Urothelium cell line (cell line): ENCODE measurements at regions not wholly inside any gene's neighbourhood (a gene's known extent, or its start where the extent isn't known, plus 50 kb on each side); places are given as distances from the start of the nearest gene placed in this dataset.

Experiments used
- DNase-seq: peaks from one replicate; pipeline ENCODE4 v3.0.0; 2011; ENCODE audit warnings: low spot score, mixed read lengths
- FAIRE-seq: peaks from 2 replicates; lab custom pipeline; 2011; peaks lifted over from hg19 to GRCh38; lab: Jason Lieb, UNC

GRCh38 chr14:104383088-104383995 is 196.2 kb upstream of the C14orf180 start:
- no peak for DNase-seq
- no peak for FAIRE-seq

- DNase-seq (no peak), FAIRE-seq (no peak)
These were observed 195.4 kb upstream of the C14orf180 start for GRCh38 chr14:104383996-104384775.

GRCh38 chr14:104384776-104385071 is 194.8 kb upstream of the C14orf180 start:
- FAIRE-seq (no peak), DNase-seq (no peak)

GRCh38 chr14:104385111-104385510 is 194.5 kb upstream of the C14orf180 start:
- no peak for FAIRE-seq
- DNase-seq: no peak

GRCh38 chr14:104385531-104386101 is 193.9 kb upstream of the C14orf180 start:
- FAIRE-seq (no peak), DNase-seq (no peak)

GRCh38 chr14:104386151-104386841 is 193.3 kb upstream of the C14orf180 start:
- FAIRE-seq: no peak
- no peak for DNase-seq

- FAIRE-seq: no peak
These were observed 192.2 kb upstream of the C14orf180 start for GRCh38 chr14:104387022-104388010.

GRCh38 chr14:104388011-104388521 is 191.5 kb upstream of the C14orf180 start:
- DNase-seq (no peak), FAIRE-seq (no peak)

More at GRCh38 chr14:104387022-104388010, 192.2 kb upstream of the C14orf180 start:
- DNase-seq: no peak

GRCh38 chr14:104388541-104389325 is 190.8 kb upstream of the C14orf180 start:
- no peak for FAIRE-seq
- DNase-seq: no peak

GRCh38 chr14:104389326-104390220 is 190.0 kb upstream of the C14orf180 start:
- DNase-seq (no peak), FAIRE-seq (no peak)

- FAIRE-seq: no peak
- no peak for DNase-seq
These were observed 189.2 kb upstream of the C14orf180 start for GRCh38 chr14:104390221-104390931.

GRCh38 chr14:104390941-104391901 is 188.3 kb upstream of the C14orf180 start:
- DNase-seq: no peak
- FAIRE-seq: no peak

- DNase-seq (no peak), FAIRE-seq (no peak)
These were observed 187.6 kb upstream of the C14orf180 start for GRCh38 chr14:104392001-104392395.

- FAIRE-seq (no peak), DNase-seq (no peak)
These were observed 187.0 kb upstream of the C14orf180 start for GRCh38 chr14:104392396-104393198.

- DNase-seq: no peak
- FAIRE-seq: no peak
These were observed 186.2 kb upstream of the C14orf180 start for GRCh38 chr14:104393199-104393897.
